Ishikawa (cell line): ENCODE measurements at regions not wholly inside any gene's neighbourhood (a gene's known extent, or its start where the extent isn't known, plus 50 kb on each side); places are given as distances from the start of the nearest gene placed in this dataset.

ENCODE experiments used
- RAD21 ChIP-seq: IDR thresholded peaks from 2 replicates; pipeline ENCODE4 v1.6.1; 2012; ENCODE audit warnings: low read depth
- TAF1 ChIP-seq: IDR thresholded peaks from 2 replicates; pipeline ENCODE4 v1.6.1; 2012; ENCODE audit warnings: low read depth, mild to moderate bottlenecking
- ZBTB7A ChIP-seq: IDR thresholded peaks from 2 replicates; pipeline ENCODE4 v1.6.1; 2012; ENCODE audit warnings: low read depth

- no peak for TF ChIP-seq RAD21
- no peak for TF ChIP-seq TAF1
- TF ChIP-seq ZBTB7A, result no peak
Observed at GRCh38 chr13:108360139-108360538, 90.6 kb downstream of the TNFSF13B start.
